Fibroblast of pulmonary artery (primary cell): ENCODE measurements at regions not wholly inside any gene's neighbourhood (a gene's known extent, or its start where the extent isn't known, plus 50 kb on each side); places are given as distances from the start of the nearest gene placed in this dataset.

Source experiments
- DNase-seq: peaks from one replicate; pipeline ENCODE4 v3.0.0-alpha.2; 2010; ENCODE audit warnings: low read depth
- H3K4me3 ChIP-seq: replicated peaks from 2 replicates; pipeline ENCODE4 v1.5.1; 2011; ENCODE audit warnings: low read depth, mild to moderate bottlenecking, control low read depth, low read length, moderate library complexity
- TF ChIP-seq, protein P1 (sequence below): IDR thresholded peaks from 2 replicates; pipeline ENCODE4 v1.5.1; 2011; ENCODE audit warnings: mild to moderate bottlenecking, control low read depth, low read length, inconsistent platforms; ENCODE audit errors: missing control alignments

- no peak overlapping the region for H3K4me3 ChIP-seq
- TF ChIP-seq, protein P1, sequence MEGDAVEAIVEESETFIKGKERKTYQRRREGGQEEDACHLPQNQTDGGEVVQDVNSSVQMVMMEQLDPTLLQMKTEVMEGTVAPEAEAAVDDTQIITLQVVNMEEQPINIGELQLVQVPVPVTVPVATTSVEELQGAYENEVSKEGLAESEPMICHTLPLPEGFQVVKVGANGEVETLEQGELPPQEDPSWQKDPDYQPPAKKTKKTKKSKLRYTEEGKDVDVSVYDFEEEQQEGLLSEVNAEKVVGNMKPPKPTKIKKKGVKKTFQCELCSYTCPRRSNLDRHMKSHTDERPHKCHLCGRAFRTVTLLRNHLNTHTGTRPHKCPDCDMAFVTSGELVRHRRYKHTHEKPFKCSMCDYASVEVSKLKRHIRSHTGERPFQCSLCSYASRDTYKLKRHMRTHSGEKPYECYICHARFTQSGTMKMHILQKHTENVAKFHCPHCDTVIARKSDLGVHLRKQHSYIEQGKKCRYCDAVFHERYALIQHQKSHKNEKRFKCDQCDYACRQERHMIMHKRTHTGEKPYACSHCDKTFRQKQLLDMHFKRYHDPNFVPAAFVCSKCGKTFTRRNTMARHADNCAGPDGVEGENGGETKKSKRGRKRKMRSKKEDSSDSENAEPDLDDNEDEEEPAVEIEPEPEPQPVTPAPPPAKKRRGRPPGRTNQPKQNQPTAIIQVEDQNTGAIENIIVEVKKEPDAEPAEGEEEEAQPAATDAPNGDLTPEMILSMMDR: no peak
- no peak for DNase-seq
Observed at GRCh38 chr6:140372064-140372463, 997.6 kb upstream of the CITED2 start.

- DNase-seq: no peak
- H3K4me3 ChIP-seq: no peak overlapping the region
- TF ChIP-seq, protein P1: no peak
Observed at GRCh38 chr6:140370976-140371870, 996.8 kb upstream of the CITED2 start.

DNA sequence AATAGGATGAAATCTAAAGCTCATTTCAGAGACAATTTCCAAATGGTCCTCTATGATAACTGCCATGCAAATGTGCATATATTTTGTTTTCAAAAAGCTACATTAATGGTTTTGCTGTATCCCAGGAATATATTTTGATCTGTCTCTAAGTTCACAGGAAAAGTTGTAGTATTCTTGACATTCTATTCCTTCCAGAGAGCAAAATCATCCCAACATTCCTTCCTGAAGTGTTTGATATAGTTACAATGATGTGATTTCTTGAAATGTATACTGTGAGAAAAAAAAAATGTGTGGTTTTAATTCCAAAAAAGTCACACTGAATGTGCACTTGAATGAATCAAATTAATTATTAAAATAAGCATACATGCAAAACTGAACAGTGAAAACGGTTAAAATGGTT, 996.0 kb upstream of the CITED2 start:
- DNase-seq: no peak
- H3K4me3 ChIP-seq: no peak overlapping the region
- TF ChIP-seq, protein P1: no peak

GRCh38 chr6:140366991-140367390, 992.5 kb upstream of the CITED2 start:
- TF ChIP-seq, protein P1: no peak
- DNase-seq: no peak
- no peak overlapping the region for H3K4me3 ChIP-seq

- TF ChIP-seq, protein P1: no peak
- no peak for DNase-seq
- H3K4me3 ChIP-seq: no peak overlapping the region
Observed at GRCh38 chr6:140364916-140365315, 990.5 kb upstream of the CITED2 start.

DNA sequence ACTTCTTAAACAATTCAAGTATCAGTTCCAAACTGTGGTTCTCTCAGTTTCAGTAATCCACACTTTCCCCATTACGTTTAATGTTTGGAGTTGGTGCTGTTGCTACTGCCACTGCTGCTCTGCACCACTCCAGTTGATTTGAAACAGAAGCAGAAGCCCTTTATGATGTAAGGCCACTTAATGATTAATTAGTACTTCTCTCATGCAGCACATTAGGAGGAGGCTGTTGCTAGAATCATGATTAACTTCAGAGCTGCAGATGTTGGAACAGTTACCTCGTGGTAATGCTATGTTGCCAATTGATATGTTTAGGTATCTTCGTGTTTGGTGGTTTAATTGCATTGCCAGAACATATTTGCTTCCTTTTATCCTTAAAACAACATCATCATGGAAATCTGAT, 986.2 kb upstream of the CITED2 start:
- DNase-seq: no peak
- H3K4me3 ChIP-seq: no peak overlapping the region
- TF ChIP-seq, protein P1: no peak

DNA sequence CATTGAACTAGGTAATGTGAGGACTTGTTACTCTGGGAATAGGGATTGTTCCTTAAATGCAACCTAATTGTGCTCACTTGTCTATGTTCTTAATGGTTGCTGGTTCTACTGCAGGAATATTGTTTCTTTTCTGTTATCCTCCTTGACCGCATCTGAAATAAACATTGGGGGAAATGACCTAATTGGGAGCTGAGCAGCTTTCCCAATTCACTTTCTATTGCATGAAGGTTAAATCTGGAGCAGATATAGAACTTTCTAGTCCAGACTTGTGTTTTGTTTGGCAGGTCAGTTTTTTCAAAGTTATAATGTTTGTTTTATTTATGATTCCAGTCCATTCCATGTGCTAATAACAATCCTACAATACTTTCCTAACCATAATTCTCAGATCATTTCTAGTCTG, 981.0 kb upstream of the CITED2 start:
- TF ChIP-seq, protein P1: no peak
- no peak overlapping the region for H3K4me3 ChIP-seq
- no peak for DNase-seq
